HEK293 (cell line): ENCODE measurements at regions not wholly inside any gene's neighbourhood (a gene's known extent, or its start where the extent isn't known, plus 50 kb on each side); places are given as distances from the start of the nearest gene placed in this dataset.

ENCODE experiments used
- BCL11B ChIP-seq: fragments of 450-650 bp; formaldehyde crosslinking; IDR thresholded peaks from 2 replicates; pipeline ENCODE4 v1.5.1; 2016; ENCODE audit warnings: low read depth, missing biosample characterization, missing genetic modification characterization
- CTCF ChIP-seq: fragments of 450-650 bp; formaldehyde crosslinking; IDR thresholded peaks from 2 replicates; pipeline ENCODE4 v1.5.1; 2016; ENCODE audit warnings: missing biosample characterization, missing genetic modification characterization
- ELK4 ChIP-seq: IDR thresholded peaks from 2 replicates; pipeline ENCODE4 v1.6.1; 2011; ENCODE audit warnings: mild to moderate bottlenecking, low read depth, low read length, borderline replicate concordance
- GLI4 ChIP-seq: fragments of 450-650 bp; formaldehyde crosslinking; IDR thresholded peaks from 2 replicates; pipeline ENCODE4 v1.5.1; 2016; ENCODE audit warnings: missing biosample characterization, missing genetic modification characterization
- KLF8 ChIP-seq: fragments of 450-650 bp; formaldehyde crosslinking; IDR thresholded peaks from 2 replicates; pipeline ENCODE4 v1.5.1; 2016; ENCODE audit warnings: missing biosample characterization, missing genetic modification characterization
- TCF7L2 ChIP-seq: IDR thresholded peaks from 2 replicates; pipeline ENCODE4 v1.6.1; 2011; ENCODE audit warnings: low read depth, mild to moderate bottlenecking, inconsistent platforms, low read length, moderate library complexity, borderline replicate concordance
- ZNF274 ChIP-seq, 2 experiments: fragments of 200-500 bp in 1 of 2; fragments of 450-650 bp in 1 of 2; sonication (Bioruptor generic) in 1 of 2; formaldehyde crosslinking in 1 of 2; IDR thresholded peaks; 2 replicates each; pipeline versions ENCODE4 v1.5.1 to v1.6.1; 2014 to 2016; ENCODE audit warnings: borderline replicate concordance in 1 of 2, inconsistent platforms in 1 of 2, low read length in 1 of 2, missing biosample characterization in 1 of 2, missing genetic modification characterization in 1 of 2
- ZNF416 ChIP-seq: fragments of 450-650 bp; formaldehyde crosslinking; IDR thresholded peaks from 2 replicates; pipeline ENCODE4 v1.5.1; 2016; ENCODE audit warnings: missing biosample characterization, missing genetic modification characterization
- ZSCAN30 ChIP-seq: fragments of 450-650 bp; IDR thresholded peaks from 2 replicates; pipeline ENCODE4 v1.5.1; 2018; ENCODE audit warnings: missing biosample characterization, mild to moderate bottlenecking, missing genetic modification characterization, moderate library complexity

GRCh38 chr4:63965875-63966274 is 443.4 kb downstream of the TECRL start:
- TF ChIP-seq CTCF (tag by site-specific recombination) (no peak), BCL11B (tag by site-specific recombination) (no peak), GLI4 (tag by site-specific recombination) (no peak), ZSCAN30 (tag by site-specific recombination) (no peak), ZNF274 (IDR thresholded peaks at IDR 0.05; ENCODE audit: low read length) (no peak), ZNF274 (tag by site-specific recombination; IDR thresholded peaks at IDR 0.05; ENCODE audit: borderline replicate concordance) (no peak), ELK4 (no peak), ZNF416 (tag by site-specific recombination) (no peak), TCF7L2 (no peak), KLF8 (tag by site-specific recombination) (no peak)
